ENCODE measurements at regions not wholly inside any gene's neighbourhood (a gene's known extent, or its start where the extent isn't known, plus 50 kb on each side); places are given as distances from the start of the nearest gene placed in this dataset.

DNA sequence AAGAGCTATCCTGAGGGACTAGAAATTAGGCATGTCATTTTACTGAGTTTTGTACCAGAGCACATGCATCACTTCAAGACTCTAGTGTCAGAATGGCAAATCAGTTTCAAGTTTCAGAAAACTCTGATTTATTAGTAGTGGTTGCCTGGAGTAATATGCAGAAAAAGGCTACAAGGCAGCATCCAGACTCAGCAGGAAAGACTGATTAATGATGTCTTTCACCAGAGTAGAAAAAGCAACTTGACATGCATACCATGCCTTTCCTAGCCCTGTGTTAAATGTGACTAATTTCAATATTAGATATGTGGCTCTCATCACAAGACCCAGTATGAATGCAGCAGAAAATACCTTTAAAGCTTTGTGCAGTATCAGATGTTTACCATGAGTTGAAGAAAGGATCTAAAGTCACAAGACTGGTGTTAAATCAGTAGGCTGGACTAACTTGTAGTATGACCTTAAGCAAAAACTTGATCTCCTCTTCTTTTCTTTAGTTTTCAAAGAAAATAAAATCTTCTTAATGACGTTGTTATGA is 1251.2 kb upstream of the C9orf72 start:
- CTCF ChIA-PET: no interaction called here

DNA sequence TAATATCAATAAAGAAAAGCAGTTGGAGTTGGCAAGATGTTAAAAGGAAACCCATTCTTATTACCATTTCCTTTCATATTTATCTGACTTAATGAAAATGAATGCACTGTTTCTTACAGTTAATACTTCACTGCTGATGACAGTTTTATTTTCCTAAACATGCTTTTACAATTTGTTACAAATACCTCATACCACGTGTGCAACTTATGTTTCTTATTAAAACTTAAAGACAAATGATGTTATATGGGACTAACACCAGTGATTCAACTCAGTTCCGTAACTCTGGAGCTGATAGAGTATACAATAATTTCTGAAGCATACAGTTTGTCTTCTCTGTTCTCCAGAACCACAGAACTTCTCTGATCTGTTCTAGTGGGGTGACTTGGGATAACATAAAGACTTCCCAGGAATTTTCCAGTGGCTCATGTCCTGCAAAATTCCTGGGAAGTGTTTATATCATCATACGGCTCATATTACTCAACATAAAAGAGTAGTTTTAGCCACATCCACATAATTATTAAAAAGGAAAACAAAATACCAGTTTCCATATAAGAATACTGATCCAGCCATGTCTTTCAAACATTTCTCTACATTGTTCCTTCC is 1259.0 kb upstream of the C9orf72 start:
- WGBS (ENCODE audit: insufficient coverage): no CpG with 5 or more reads among the region's 3 CpGs
- H3K27ac ChIP-seq (ENCODE audit: low read length): no peak overlapping the region

More for the DNA sequence above, 1251.2 kb upstream of the C9orf72 start:
- WGBS (ENCODE audit: insufficient coverage): no CpG with 5 or more reads among the region's 1 CpG
- POLR2A ChIA-PET: no interaction called here
- no peaks in the 10 kb centered on the region for H3K27me3 ChIP-seq (replicated peaks in 1 of 2; ENCODE audit: control insufficient read depth in 2 of 2, extremely low read depth in 1 of 2, insufficient read depth in 2 of 2, low read length in 1 of 2)
- Mint-ChIP-seq H3K36me3 (no peaks in the 10 kb centered on the region), H3K4me1 (no peaks in the 10 kb centered on the region), H3K9me3 (peaks cover 0 to 11% (median 8%) of the 10 kb centered on the region in 3 donors), H3K27ac (no peak overlapping the region), H3K27me3 (no peaks in the 10 kb centered on the region), H3K4me3 (no peak overlapping the region)
- no peak overlapping the region for H3K27ac ChIP-seq (ENCODE audit: low read length)
- no peaks in the 10 kb centered on the region for H3K36me3 ChIP-seq (ENCODE audit: control insufficient read depth in 2 of 2, extremely low read depth in 1 of 2, insufficient read depth in 1 of 2, low read length in 1 of 2)
- no peak overlapping the region for H3K4me3 ChIP-seq (ENCODE audit: control insufficient read depth in 1 of 2, extremely low read depth in 1 of 2, low read length in 1 of 2)
- DNase-seq: no peak
- no peaks in the 10 kb centered on the region for H3K4me1 ChIP-seq (ENCODE audit: control insufficient read depth in 1 of 2, extremely low read depth in 1 of 2, insufficient read depth in 2 of 2, low read length in 2 of 2)
- no peaks in the 10 kb centered on the region for H3K9me3 ChIP-seq
- no peak for ATAC-seq (replicated peaks in 1 of 4)

DNA sequence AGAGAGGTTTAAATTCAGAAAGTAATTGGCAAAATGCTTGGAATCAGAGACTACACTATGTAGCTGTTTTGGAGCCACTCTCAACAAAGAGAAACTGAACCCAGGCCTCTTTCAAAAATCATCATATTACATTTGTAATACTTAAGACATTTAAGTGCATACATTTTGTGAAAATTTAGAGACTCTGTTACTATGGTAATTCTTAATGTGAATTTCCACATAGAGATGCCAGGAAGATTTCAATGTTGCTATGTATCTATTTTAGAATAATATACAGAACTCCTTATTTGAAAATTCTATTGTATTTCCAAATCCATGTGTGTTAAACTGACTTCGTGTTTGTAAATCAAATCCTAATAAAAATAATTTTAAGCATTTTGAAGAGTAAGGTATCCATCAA is 1260.9 kb upstream of the C9orf72 start:
- no peak overlapping the region for H3K4me3 Mint-ChIP-seq
- H3K36me3 ChIP-seq (ENCODE audit: control insufficient read depth in 2 of 2, extremely low read depth in 1 of 2, insufficient read depth in 1 of 2, low read length in 1 of 2): no peaks in the 10 kb centered on the region
- no peaks in the 10 kb centered on the region for H3K27me3 Mint-ChIP-seq
- no peaks in the 10 kb centered on the region for H3K4me1 ChIP-seq (ENCODE audit: control insufficient read depth in 1 of 2, extremely low read depth in 1 of 2, insufficient read depth in 2 of 2, low read length in 2 of 2)
- no peaks in the 10 kb centered on the region for H3K4me1 Mint-ChIP-seq
- H3K9me3 ChIP-seq: no peaks in the 10 kb centered on the region
- H3K27me3 ChIP-seq (replicated peaks in 1 of 2; ENCODE audit: control insufficient read depth in 2 of 2, extremely low read depth in 1 of 2, insufficient read depth in 2 of 2, low read length in 1 of 2): no peaks in the 10 kb centered on the region
- H3K4me3 ChIP-seq (ENCODE audit: control insufficient read depth in 1 of 2, extremely low read depth in 1 of 2, low read length in 1 of 2): no peak overlapping the region
- no peak overlapping the region for H3K27ac Mint-ChIP-seq
- DNase-seq (no peak), ATAC-seq (replicated peaks in 1 of 4) (no peak)
- WGBS (ENCODE audit: insufficient coverage): no CpG with 5 or more reads among the region's 1 CpG
- H3K36me3 Mint-ChIP-seq: no peaks in the 10 kb centered on the region
- ChIA-PET POLR2A (no interaction called here), CTCF (no interaction called here)
- no peak overlapping the region for H3K27ac ChIP-seq (ENCODE audit: low read length)
- H3K9me3 Mint-ChIP-seq: peaks cover 0 to 5% (median 3%) of the 10 kb centered on the region in 3 donors

More for the DNA sequence above, 1259.0 kb upstream of the C9orf72 start:
- no peak for ATAC-seq (replicated peaks in 1 of 4)
- H3K9me3 ChIP-seq: no peaks in the 10 kb centered on the region
- Mint-ChIP-seq H3K4me3 (no peak overlapping the region), H3K9me3 (peaks cover 0 to 3% (median 0%) of the 10 kb centered on the region in 3 donors), H3K27me3 (no peaks in the 10 kb centered on the region), H3K36me3 (no peaks in the 10 kb centered on the region), H3K4me1 (no peaks in the 10 kb centered on the region), H3K27ac (no peak overlapping the region)
- H3K4me1 ChIP-seq (ENCODE audit: control insufficient read depth in 1 of 2, extremely low read depth in 1 of 2, insufficient read depth in 2 of 2, low read length in 2 of 2): no peaks in the 10 kb centered on the region
- H3K27me3 ChIP-seq (replicated peaks in 1 of 2; ENCODE audit: control insufficient read depth in 2 of 2, extremely low read depth in 1 of 2, insufficient read depth in 2 of 2, low read length in 1 of 2): no peaks in the 10 kb centered on the region
- ChIA-PET CTCF (no interaction called here), POLR2A (interaction anchor here in 1 of 2 donors (0.6 kb wide), 1 partner anchor 750 kb away, joined by 3 read pairs; no protein-coding TSS in a partner anchor)
- no peak for DNase-seq
- no peaks in the 10 kb centered on the region for H3K36me3 ChIP-seq (ENCODE audit: control insufficient read depth in 2 of 2, extremely low read depth in 1 of 2, insufficient read depth in 1 of 2, low read length in 1 of 2)
- H3K4me3 ChIP-seq (ENCODE audit: control insufficient read depth in 1 of 2, extremely low read depth in 1 of 2, low read length in 1 of 2): no peak overlapping the region

DNA sequence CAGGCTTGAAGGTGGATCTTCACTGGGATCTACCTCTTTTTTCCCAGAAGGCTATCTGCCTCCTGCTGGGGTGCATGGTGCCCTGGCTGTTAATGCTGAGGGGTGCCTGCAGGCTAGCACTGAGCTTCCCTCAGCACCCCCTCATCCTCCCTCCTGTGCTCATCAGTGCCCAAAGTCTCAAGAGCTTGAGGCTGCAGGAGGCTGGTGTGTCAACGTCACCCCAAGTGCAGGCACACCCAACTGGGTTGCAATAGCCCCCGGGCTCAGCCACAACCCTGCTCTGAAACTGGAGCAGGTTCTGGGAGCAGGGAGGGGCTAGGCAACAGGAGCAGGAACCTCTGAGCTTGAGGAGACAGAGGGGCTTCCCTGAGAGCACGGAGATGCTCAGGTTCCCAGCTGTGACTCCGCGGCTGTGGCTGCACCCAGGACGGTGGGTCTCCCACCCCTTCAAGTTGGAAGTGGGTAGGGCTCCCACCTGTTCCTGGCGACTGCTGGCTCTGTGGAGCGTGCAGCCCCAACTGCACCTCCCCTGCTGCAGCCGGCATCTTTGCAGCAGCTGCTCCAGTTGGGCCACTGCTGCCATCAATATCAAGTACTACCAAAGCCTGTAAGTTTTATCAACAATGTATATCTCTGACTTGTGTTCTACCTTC is 1266.6 kb upstream of the C9orf72 start:
- peaks cover 4 to 8% (median 5%) of the 10 kb centered on the region in 3 donors for H3K9me3 Mint-ChIP-seq
- H3K36me3 Mint-ChIP-seq: no peaks in the 10 kb centered on the region
- no peaks in the 10 kb centered on the region for H3K27me3 Mint-ChIP-seq
- no peak overlapping the region for H3K27ac ChIP-seq (ENCODE audit: low read length)
- H3K9me3 ChIP-seq: no peaks in the 10 kb centered on the region
- H3K4me1 Mint-ChIP-seq: no peaks in the 10 kb centered on the region
- CTCF ChIA-PET: no interaction called here
- ATAC-seq (replicated peaks in 1 of 4) (no peak), DNase-seq (no peak)
- WGBS (ENCODE audit: insufficient coverage): 90% methylated on average over 9 of the region's 9 CpGs
- POLR2A ChIA-PET: no interaction called here
- H3K27ac Mint-ChIP-seq: no peak overlapping the region
- no peaks in the 10 kb centered on the region for H3K27me3 ChIP-seq (replicated peaks in 1 of 2; ENCODE audit: control insufficient read depth in 2 of 2, extremely low read depth in 1 of 2, insufficient read depth in 2 of 2, low read length in 1 of 2)
- H3K36me3 ChIP-seq (ENCODE audit: control insufficient read depth in 2 of 2, extremely low read depth in 1 of 2, insufficient read depth in 1 of 2, low read length in 1 of 2): no peaks in the 10 kb centered on the region
- no peaks in the 10 kb centered on the region for H3K4me1 ChIP-seq (ENCODE audit: control insufficient read depth in 1 of 2, extremely low read depth in 1 of 2, insufficient read depth in 2 of 2, low read length in 2 of 2)
- no peak overlapping the region for H3K4me3 Mint-ChIP-seq
- H3K4me3 ChIP-seq (ENCODE audit: control insufficient read depth in 1 of 2, extremely low read depth in 1 of 2, low read length in 1 of 2): no peak overlapping the region

DNA sequence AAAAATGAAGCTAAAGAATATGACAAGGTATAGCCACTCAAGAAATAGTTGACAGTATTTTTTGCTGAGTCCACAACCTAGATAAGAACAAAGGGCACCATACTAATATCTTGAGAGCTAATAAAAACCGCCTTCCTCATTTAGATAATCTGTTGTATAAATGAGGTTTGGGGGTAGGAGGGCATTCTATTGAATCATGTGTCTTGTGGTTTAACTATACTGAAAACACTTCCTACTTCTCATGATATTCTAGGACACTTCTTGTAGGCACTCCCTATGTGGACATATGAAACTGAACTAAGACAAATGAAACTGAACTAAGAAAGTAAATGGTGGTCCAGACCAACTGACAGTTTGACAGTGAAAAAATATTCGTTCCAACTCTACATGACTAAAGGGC is 1268.5 kb upstream of the C9orf72 start:
- WGBS (ENCODE audit: insufficient coverage): no CpG with 5 or more reads among the region's 2 CpGs
- no peak for ATAC-seq (replicated peaks in 1 of 4)
- DNase-seq: no peak
- H3K27ac Mint-ChIP-seq: no peak overlapping the region
- H3K27me3 Mint-ChIP-seq: no peaks in the 10 kb centered on the region
- ChIA-PET POLR2A (no interaction called here), CTCF (no interaction called here)
- no peaks in the 10 kb centered on the region for H3K36me3 Mint-ChIP-seq
- no peak overlapping the region for H3K27ac ChIP-seq (ENCODE audit: low read length)
- H3K4me1 Mint-ChIP-seq: no peaks in the 10 kb centered on the region
- no peaks in the 10 kb centered on the region for H3K4me1 ChIP-seq (ENCODE audit: control insufficient read depth in 1 of 2, extremely low read depth in 1 of 2, insufficient read depth in 2 of 2, low read length in 2 of 2)
- no peaks in the 10 kb centered on the region for H3K9me3 ChIP-seq
- no peak overlapping the region for H3K4me3 ChIP-seq (ENCODE audit: control insufficient read depth in 1 of 2, extremely low read depth in 1 of 2, low read length in 1 of 2)
- no peaks in the 10 kb centered on the region for H3K27me3 ChIP-seq (replicated peaks in 1 of 2; ENCODE audit: control insufficient read depth in 2 of 2, extremely low read depth in 1 of 2, insufficient read depth in 2 of 2, low read length in 1 of 2)
- H3K4me3 Mint-ChIP-seq: no peak overlapping the region
- no peaks in the 10 kb centered on the region for H3K36me3 ChIP-seq (ENCODE audit: control insufficient read depth in 2 of 2, extremely low read depth in 1 of 2, insufficient read depth in 1 of 2, low read length in 1 of 2)
- H3K9me3 Mint-ChIP-seq: peaks cover 2 to 8% (median 4%) of the 10 kb centered on the region in 3 donors

DNA sequence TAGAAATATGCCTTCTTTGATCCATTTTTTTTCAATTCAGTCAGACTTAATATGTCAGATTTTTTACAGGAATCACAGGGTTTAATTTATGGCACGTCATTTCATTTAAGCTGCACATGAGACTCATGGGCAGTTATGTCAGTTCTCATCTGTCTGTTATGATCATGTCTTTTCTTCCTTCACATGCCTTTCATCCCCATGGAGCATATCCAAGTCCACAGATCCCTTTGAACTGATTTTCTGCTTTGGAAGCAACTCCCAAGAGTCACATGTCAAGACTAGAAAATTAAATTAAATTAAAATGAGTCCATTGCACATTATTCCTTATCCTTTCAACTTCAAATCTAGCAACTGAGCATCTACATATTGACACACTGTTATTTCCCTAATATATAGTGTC is 1274.0 kb upstream of the C9orf72 start:
- H3K9me3 ChIP-seq: no peaks in the 10 kb centered on the region
- H3K36me3 ChIP-seq (ENCODE audit: control insufficient read depth in 2 of 2, extremely low read depth in 1 of 2, insufficient read depth in 1 of 2, low read length in 1 of 2): no peaks in the 10 kb centered on the region
- no peaks in the 10 kb centered on the region for H3K4me1 ChIP-seq (ENCODE audit: control insufficient read depth in 1 of 2, extremely low read depth in 1 of 2, insufficient read depth in 2 of 2, low read length in 2 of 2)
- H3K9me3 Mint-ChIP-seq: peaks cover 0 to 8% (median 0%) of the 10 kb centered on the region in 3 donors
- no peak overlapping the region for H3K4me3 ChIP-seq (ENCODE audit: control insufficient read depth in 1 of 2, extremely low read depth in 1 of 2, low read length in 1 of 2)
- no peak overlapping the region for H3K4me3 Mint-ChIP-seq
- WGBS (ENCODE audit: insufficient coverage): no CpG with 5 or more reads among the region's 1 CpG
- ChIA-PET CTCF (no interaction called here), POLR2A (no interaction called here)
- H3K27ac Mint-ChIP-seq: no peak overlapping the region
- H3K27me3 ChIP-seq (replicated peaks in 1 of 2; ENCODE audit: control insufficient read depth in 2 of 2, extremely low read depth in 1 of 2, insufficient read depth in 2 of 2, low read length in 1 of 2): no peaks in the 10 kb centered on the region
- H3K36me3 Mint-ChIP-seq: no peaks in the 10 kb centered on the region
- no peak for DNase-seq
- ATAC-seq (replicated peaks in 1 of 4): no peak
- no peaks in the 10 kb centered on the region for H3K4me1 Mint-ChIP-seq
- H3K27me3 Mint-ChIP-seq: no peaks in the 10 kb centered on the region
- no peak overlapping the region for H3K27ac ChIP-seq (ENCODE audit: low read length)

Data from T-cell (primary cell).